HepG2 (cell line): ENCODE measurements at regions not wholly inside any gene's neighbourhood (a gene's known extent, or its start where the extent isn't known, plus 50 kb on each side); places are given as distances from the start of the nearest gene placed in this dataset.

ENCODE experiments used
- CBX1 ChIP-seq: IDR thresholded peaks from one replicate; pipeline ENCODE4 v1.6.1; 2016; ENCODE audit warnings: antibody characterized with exemption, low read depth
- CREBL2 ChIP-seq: sonication (generic); formaldehyde crosslinking; IDR thresholded peaks from 2 replicates; pipeline ENCODE4 v1.8.1; 2023; ENCODE audit warnings: missing genetic modification reagents, mild to moderate bottlenecking, borderline replicate concordance
- ESRRA ChIP-seq: sonication (generic); formaldehyde crosslinking; IDR thresholded peaks from 2 replicates; pipeline ENCODE4 v1.5.1; 2020; ENCODE audit warnings: mild to moderate bottlenecking, low read depth, missing genetic modification reagents
- GPN1 ChIP-seq: sonication (generic); formaldehyde crosslinking; IDR thresholded peaks from 2 replicates; pipeline ENCODE4 v1.5.1; 2020; ENCODE audit warnings: missing genetic modification reagents, borderline replicate concordance
- HDAC1 ChIP-seq: sonication (generic); formaldehyde crosslinking; IDR thresholded peaks from 2 replicates; pipeline ENCODE4 v1.5.1; 2020; ENCODE audit warnings: mild to moderate bottlenecking, missing genetic modification reagents
- KLF11 ChIP-seq: IDR thresholded peaks from 2 replicates; pipeline ENCODE4 v1.6.1; 2016; ENCODE audit warnings: missing compliant biosample characterization
- MLXIP ChIP-seq: sonication (generic); formaldehyde crosslinking; IDR thresholded peaks from 2 replicates; pipeline ENCODE4 v1.9.0; 2021; ENCODE audit warnings: missing genetic modification reagents, borderline replicate concordance
- PHB2 ChIP-seq: fragments of 450-650 bp; IDR thresholded peaks from 2 replicates; pipeline ENCODE4 v1.6.1; 2018; ENCODE audit not compliant: partially characterized antibody
- RBFOX2 ChIP-seq: fragments of 200-400 bp; formaldehyde crosslinking; IDR thresholded peaks from 2 replicates; pipeline ENCODE4 v1.6.1; 2017; ENCODE audit warnings: low read depth, mild to moderate bottlenecking, low read length
- RFX3 ChIP-seq: IDR thresholded peaks from 2 replicates; pipeline ENCODE4 v1.6.1; 2016; ENCODE audit warnings: missing biosample characterization, missing genetic modification reagents
- SUZ12 ChIP-seq: fragments of 150-350 bp; IDR thresholded peaks from 2 replicates; pipeline ENCODE4 v1.6.1; 2014; ENCODE audit warnings: low read depth, low read length
- TBP ChIP-seq: sonication (generic); formaldehyde crosslinking; IDR thresholded peaks from 2 replicates; pipeline ENCODE4 v1.5.0; 2020; ENCODE audit warnings: missing genetic modification reagents
- ZBTB49 ChIP-seq: sonication (generic); formaldehyde crosslinking; IDR thresholded peaks from 2 replicates; pipeline ENCODE4 v1.4.0; 2020; ENCODE audit warnings: missing genetic modification reagents, borderline replicate concordance
- ZKSCAN1 ChIP-seq: fragments of 150-350 bp; IDR thresholded peaks from 2 replicates; pipeline ENCODE4 v1.6.1; 2014; ENCODE audit warnings: low read length
- ZNF501 ChIP-seq: sonication (generic); formaldehyde crosslinking; IDR thresholded peaks from 2 replicates; pipeline ENCODE4 v1.5.1; 2020; ENCODE audit warnings: mild to moderate bottlenecking, moderate library complexity, missing genetic modification reagents
- ZNF737 ChIP-seq: sonication (generic); formaldehyde crosslinking; IDR thresholded peaks from 2 replicates; pipeline ENCODE4 v1.5.0; 2020; ENCODE audit warnings: missing genetic modification reagents, mild to moderate bottlenecking, borderline replicate concordance
- TF ChIP-seq, protein P1 (sequence below): IDR thresholded peaks from 2 replicates; pipeline ENCODE4 v1.6.1; 2016; ENCODE audit warnings: missing compliant biosample characterization, missing genetic modification reagents, borderline replicate concordance
- TF ChIP-seq, protein P2 (sequence below): sonication (generic); formaldehyde crosslinking; IDR thresholded peaks from 2 replicates; pipeline ENCODE4 v1.8.0; 2022; ENCODE audit warnings: mild to moderate bottlenecking, missing genetic modification reagents

GRCh38 chr9:113652355-113653152 is 189.0 kb downstream of the RGS3 start (continued):
- TF ChIP-seq, protein P1, sequence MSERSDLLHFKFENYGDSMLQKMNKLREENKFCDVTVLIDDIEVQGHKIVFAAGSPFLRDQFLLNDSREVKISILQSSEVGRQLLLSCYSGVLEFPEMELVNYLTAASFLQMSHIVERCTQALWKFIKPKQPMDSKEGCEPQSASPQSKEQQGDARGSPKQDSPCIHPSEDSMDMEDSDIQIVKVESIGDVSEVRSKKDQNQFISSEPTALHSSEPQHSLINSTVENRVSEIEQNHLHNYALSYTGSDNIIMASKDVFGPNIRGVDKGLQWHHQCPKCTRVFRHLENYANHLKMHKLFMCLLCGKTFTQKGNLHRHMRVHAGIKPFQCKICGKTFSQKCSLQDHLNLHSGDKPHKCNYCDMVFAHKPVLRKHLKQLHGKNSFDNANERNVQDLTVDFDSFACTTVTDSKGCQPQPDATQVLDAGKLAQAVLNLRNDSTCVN (CRISPR knock-in tag), result 0 out of 2 replicates have a peak, but pooled peaks have one; percentile 70
- no peak for TF ChIP-seq SUZ12
- TF ChIP-seq TBP (CRISPR knock-in tag), result no peak
- no peak for TF ChIP-seq CREBL2 (CRISPR knock-in tag)
- TF ChIP-seq ESRRA, result peak; percentile 81
- TF ChIP-seq CBX1, result no peak
- no peak for TF ChIP-seq RBFOX2
- no peak for TF ChIP-seq ZKSCAN1
- TF ChIP-seq MLXIP (CRISPR knock-in tag), result no peak
- TF ChIP-seq KLF11 (CRISPR knock-in tag), result 0 out of 2 replicates have a peak, but pooled peaks have one; percentile 38
- TF ChIP-seq HDAC1 (CRISPR knock-in tag), result peak; percentile 93
- peak; percentile 55; the same call in 1 of the 2 replicates for TF ChIP-seq ZNF501 (CRISPR knock-in tag)
- no peak for TF ChIP-seq ZBTB49
- no peak for TF ChIP-seq GPN1
- no peak for TF ChIP-seq PHB2
- TF ChIP-seq RFX3 (CRISPR knock-in tag), result 0 out of 2 replicates have a peak, but pooled peaks have one; percentile 25
- no peak for TF ChIP-seq ZNF737
- TF ChIP-seq, protein P2, sequence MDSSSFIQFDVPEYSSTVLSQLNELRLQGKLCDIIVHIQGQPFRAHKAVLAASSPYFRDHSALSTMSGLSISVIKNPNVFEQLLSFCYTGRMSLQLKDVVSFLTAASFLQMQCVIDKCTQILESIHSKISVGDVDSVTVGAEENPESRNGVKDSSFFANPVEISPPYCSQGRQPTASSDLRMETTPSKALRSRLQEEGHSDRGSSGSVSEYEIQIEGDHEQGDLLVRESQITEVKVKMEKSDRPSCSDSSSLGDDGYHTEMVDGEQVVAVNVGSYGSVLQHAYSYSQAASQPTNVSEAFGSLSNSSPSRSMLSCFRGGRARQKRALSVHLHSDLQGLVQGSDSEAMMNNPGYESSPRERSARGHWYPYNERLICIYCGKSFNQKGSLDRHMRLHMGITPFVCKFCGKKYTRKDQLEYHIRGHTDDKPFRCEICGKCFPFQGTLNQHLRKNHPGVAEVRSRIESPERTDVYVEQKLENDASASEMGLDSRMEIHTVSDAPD (CRISPR knock-in tag), result peak; percentile 97; the same call in 1 of the 2 replicates
